ENCODE measurements at regions not wholly inside any gene's neighbourhood (a gene's known extent, or its start where the extent isn't known, plus 50 kb on each side); places are given as distances from the start of the nearest gene placed in this dataset.

GRCh38 chr13:76361868-76362267 is 524.3 kb downstream of the KCTD12 start:
- Histone ChIP-seq H2AFZ (ENCODE audit: control insufficient read depth, low read length) (no peak overlapping the region), H3K4me3 (ENCODE audit: control insufficient read depth in 2 of 3, extremely low read depth in 1 of 3, insufficient read depth in 2 of 3, low read depth in 1 of 3, low read length in 3 of 3) (no peak overlapping the region), H3K9ac (ENCODE audit: control insufficient read depth, extremely low read depth, insufficient read depth, low read length) (no peak overlapping the region), H3K79me2 (ENCODE audit: control insufficient read depth, insufficient read depth, low read length) (no peaks in the 10 kb centered on the region), H3K36me3 (ENCODE audit: control insufficient read depth in 2 of 2, extremely low read depth in 1 of 2, insufficient read depth in 2 of 2, low read length in 2 of 2) (no peaks in the 10 kb centered on the region), H4K20me1 (ENCODE audit: control insufficient read depth, extremely low read depth, insufficient read depth, low read length) (no peaks in the 10 kb centered on the region), H3K4me2 (ENCODE audit: control insufficient read depth, extremely low read depth, insufficient read depth, low read depth, low read length) (no peak overlapping the region), H3K9me3 (ENCODE audit: control insufficient read depth, low read depth, low read length) (no peaks in the 10 kb centered on the region), H3K4me1 (ENCODE audit: control insufficient read depth, extremely low read depth, insufficient read depth, low read length) (no peaks in the 10 kb centered on the region), H3K27me3 (ENCODE audit: control insufficient read depth, extremely low read depth, insufficient read depth, low read length) (no peaks in the 10 kb centered on the region), H3K27ac (ENCODE audit: control insufficient read depth, insufficient read depth, low read length) (no peak overlapping the region), H3K9me1 (ENCODE audit: control insufficient read depth, extremely low read depth, insufficient read depth, low read length) (no peaks in the 10 kb centered on the region)
- no peak for DNase-seq (ENCODE audit: low read depth, low spot score)
- no peak for TF ChIP-seq CTCF (optimal IDR thresholded peaks at IDR 0.05 in 1 of 3, IDR thresholded peaks at IDR 0.05 in 1 of 3, conservative IDR thresholded peaks at IDR 0.05 in 1 of 3; ENCODE audit: extremely low read depth in 1 of 3, insufficient read depth in 2 of 3, low read length in 3 of 3)
- no peak for TF ChIP-seq EZH2 (IDR thresholded peaks at IDR 0.05; ENCODE audit: low read length)
- dilution Hi-C loops (cut with MboI; ENCODE audit: extremely low pct_ligation_motif_present, low sequenced_read_pairs), result no loop called here
- no peak for FAIRE-seq

- H3K4me3 ChIP-seq (ENCODE audit: control insufficient read depth in 2 of 3, extremely low read depth in 1 of 3, insufficient read depth in 2 of 3, low read depth in 1 of 3, low read length in 3 of 3), result no peak overlapping the region
- H3K27ac ChIP-seq (ENCODE audit: control insufficient read depth, insufficient read depth, low read length), result no peak overlapping the region
- H3K27me3 ChIP-seq (ENCODE audit: control insufficient read depth, extremely low read depth, insufficient read depth, low read length), result no peaks in the 10 kb centered on the region
- dilution Hi-C loops (cut with MboI; ENCODE audit: extremely low pct_ligation_motif_present, low sequenced_read_pairs), result no loop called here
- no peaks in the 10 kb centered on the region for H3K9me1 ChIP-seq (ENCODE audit: control insufficient read depth, extremely low read depth, insufficient read depth, low read length)
- no peaks in the 10 kb centered on the region for H3K9me3 ChIP-seq (ENCODE audit: control insufficient read depth, low read depth, low read length)
- FAIRE-seq (no peak), DNase-seq (ENCODE audit: low read depth, low spot score) (no peak)
- H3K9ac ChIP-seq (ENCODE audit: control insufficient read depth, extremely low read depth, insufficient read depth, low read length), result no peak overlapping the region
- no peaks in the 10 kb centered on the region for H3K4me1 ChIP-seq (ENCODE audit: control insufficient read depth, extremely low read depth, insufficient read depth, low read length)
- no peak overlapping the region for H3K4me2 ChIP-seq (ENCODE audit: control insufficient read depth, extremely low read depth, insufficient read depth, low read depth, low read length)
- no peaks in the 10 kb centered on the region for H4K20me1 ChIP-seq (ENCODE audit: control insufficient read depth, extremely low read depth, insufficient read depth, low read length)
- no peaks in the 10 kb centered on the region for H3K36me3 ChIP-seq (ENCODE audit: control insufficient read depth in 2 of 2, extremely low read depth in 1 of 2, insufficient read depth in 2 of 2, low read length in 2 of 2)
- H2AFZ ChIP-seq (ENCODE audit: control insufficient read depth, low read length), result no peak overlapping the region
- H3K79me2 ChIP-seq (ENCODE audit: control insufficient read depth, insufficient read depth, low read length), result no peaks in the 10 kb centered on the region
- TF ChIP-seq EZH2 (IDR thresholded peaks at IDR 0.05; ENCODE audit: low read length), result no peak
- TF ChIP-seq CTCF (optimal IDR thresholded peaks at IDR 0.05 in 1 of 3, IDR thresholded peaks at IDR 0.05 in 1 of 3, conservative IDR thresholded peaks at IDR 0.05 in 1 of 3; ENCODE audit: extremely low read depth in 1 of 3, insufficient read depth in 2 of 3, low read length in 3 of 3), result no peak
Measured at GRCh38 chr13:76351541-76352229, 534.5 kb downstream of the KCTD12 start.
